ENCODE measurements at regions not wholly inside any gene's neighbourhood (a gene's known extent, or its start where the extent isn't known, plus 50 kb on each side); places are given as distances from the start of the nearest gene placed in this dataset.

GRCh38 chr2:204026294-204026693 is 89.7 kb downstream of the ICOS start:
- TF ChIP-seq CTCF (IDR thresholded peaks at IDR 0.05), result no peak
- TF ChIP-seq POLR2A (IDR thresholded peaks at IDR 0.05), result no peak

Measured in lower leg skin (tissue), 3 donors.